ENCODE measurements at regions not wholly inside any gene's neighbourhood (a gene's known extent, or its start where the extent isn't known, plus 50 kb on each side); places are given as distances from the start of the nearest gene placed in this dataset.

GRCh38 chr11:91673705-91674104 lies 550.9 kb upstream of the FAT3 start:
- H3K4me3 ChIP-seq (replicated peaks in 1 of 2; ENCODE audit: low read depth in 2 of 2, low read length in 2 of 2), result no peak overlapping the region
- TF ChIP-seq CTCF (IDR thresholded peaks at IDR 0.05; ENCODE audit: low read depth, low read length), result no peak
- DNase-seq (ENCODE audit: low read depth in 2 of 2), result no peak

- TF ChIP-seq CTCF (IDR thresholded peaks at IDR 0.05; ENCODE audit: low read depth, low read length), result no peak
- no peak for DNase-seq (ENCODE audit: low read depth in 2 of 2)
- no peak overlapping the region for H3K4me3 ChIP-seq (replicated peaks in 1 of 2; ENCODE audit: low read depth in 2 of 2, low read length in 2 of 2)
Measured at GRCh38 chr11:91664521-91664920, 560.1 kb upstream of the FAT3 start.

- no peak overlapping the region for H3K4me3 ChIP-seq (replicated peaks in 1 of 2; ENCODE audit: low read depth in 2 of 2, low read length in 2 of 2)
- no peak for DNase-seq (ENCODE audit: low read depth in 2 of 2)
- TF ChIP-seq CTCF (IDR thresholded peaks at IDR 0.05; ENCODE audit: low read depth, low read length), result no peak
Measured at GRCh38 chr11:91660036-91660435, 564.6 kb upstream of the FAT3 start.

GRCh38 chr11:91654686-91655085 lies 569.9 kb upstream of the FAT3 start:
- no peak overlapping the region for H3K4me3 ChIP-seq (replicated peaks in 1 of 2; ENCODE audit: low read depth in 2 of 2, low read length in 2 of 2)
- no peak for TF ChIP-seq CTCF (IDR thresholded peaks at IDR 0.05; ENCODE audit: low read depth, low read length)
- no peak for DNase-seq (ENCODE audit: low read depth in 2 of 2)

GRCh38 chr11:91653079-91653754 lies 571.4 kb upstream of the FAT3 start:
- H3K4me3 ChIP-seq (replicated peaks in 1 of 2; ENCODE audit: low read depth in 2 of 2, low read length in 2 of 2), result no peak overlapping the region
- no peak for TF ChIP-seq CTCF (IDR thresholded peaks at IDR 0.05; ENCODE audit: low read depth, low read length)
- DNase-seq (ENCODE audit: low read depth in 2 of 2), result no peak

- DNase-seq (ENCODE audit: low read depth in 2 of 2), result no peak
- TF ChIP-seq CTCF (IDR thresholded peaks at IDR 0.05; ENCODE audit: low read depth, low read length), result no peak
- H3K4me3 ChIP-seq (replicated peaks in 1 of 2; ENCODE audit: low read depth in 2 of 2, low read length in 2 of 2), result no peak overlapping the region
Measured at GRCh38 chr11:91650802-91651201, 573.8 kb upstream of the FAT3 start.

- DNase-seq (ENCODE audit: low read depth in 2 of 2), result no peak
- no peak for TF ChIP-seq CTCF (IDR thresholded peaks at IDR 0.05; ENCODE audit: low read depth, low read length)
- H3K4me3 ChIP-seq (replicated peaks in 1 of 2; ENCODE audit: low read depth in 2 of 2, low read length in 2 of 2), result no peak overlapping the region
Measured at GRCh38 chr11:91641153-91641552, 583.5 kb upstream of the FAT3 start.

All from cardiac fibroblast (primary cell).